CD14-positive monocyte (primary cell): ENCODE measurements at regions not wholly inside any gene's neighbourhood (a gene's known extent, or its start where the extent isn't known, plus 50 kb on each side); places are given as distances from the start of the nearest gene placed in this dataset.

Experiments
- DNase-seq, 3 donors: peaks; one replicate each; pipeline ENCODE4 v3.0.0-alpha.2; 2011 to 2022
- H2AFZ ChIP-seq: 2 replicates; pipeline ENCODE4 v1.6.0; 2012; ENCODE audit warnings: mild to moderate bottlenecking, low read depth, low read length, inconsistent platforms; ENCODE audit not compliant: insufficient read depth, poor library complexity, severe bottlenecking
- H3K27ac ChIP-seq, 2 donors: 1 replicate in 1 of 2; 2 replicates in 1 of 2; pipeline ENCODE4 v1.5.1; 2012 to 2013; ENCODE audit warnings: low read length in 2 of 2, control low read depth in 1 of 2, inconsistent platforms in 1 of 2, low read depth in 1 of 2, mild to moderate bottlenecking in 1 of 2
- H3K27me3 ChIP-seq, 2 donors: one replicate each; pipeline versions ENCODE4 v1.6.0 to v1.6.1; 2011 to 2013; ENCODE audit warnings: low read length in 2 of 2; ENCODE audit not compliant: control insufficient read depth in 2 of 2, insufficient read depth in 2 of 2
- H3K36me3 ChIP-seq, 2 donors: replicated peaks in 1 of 2; 1 replicate in 1 of 2; 2 replicates in 1 of 2; pipeline versions ENCODE4 v1.5.1 to v1.6.1; 2012 to 2013; ENCODE audit warnings: low read length in 2 of 2, control low read depth in 1 of 2, inconsistent platforms in 1 of 2, mild to moderate bottlenecking in 1 of 2; ENCODE audit not compliant: insufficient read depth in 2 of 2, control insufficient read depth in 1 of 2
- H3K4me1 ChIP-seq, 2 donors: 1 replicate in 1 of 2; 2 replicates in 1 of 2; pipeline versions ENCODE4 v1.5.1 to v1.6.1; 2012 to 2013; ENCODE audit warnings: low read length in 2 of 2, control low read depth in 1 of 2, inconsistent platforms in 1 of 2, mild to moderate bottlenecking in 1 of 2, moderate library complexity in 1 of 2; ENCODE audit not compliant: insufficient read depth in 2 of 2, control insufficient read depth in 1 of 2
- H3K4me2 ChIP-seq: replicated peaks from 2 replicates; pipeline ENCODE3; 2012; ENCODE audit warnings: low read length, moderate library complexity, mild to moderate bottlenecking; ENCODE audit not compliant: poor library complexity, severe bottlenecking; ENCODE audit errors: extremely low read depth
- H3K4me3 ChIP-seq, 3 experiments: fragments of 200-600 bp in 1 of 3; sonication (generic) in 1 of 3; replicated peaks in 1 of 3; 1 replicate in 2 of 3; 2 replicates in 1 of 3; pipeline ENCODE4 v1.5.1; 2011 to 2013; ENCODE audit warnings: low read length in 3 of 3, mild to moderate bottlenecking in 3 of 3, control low read depth in 2 of 3, low read depth in 2 of 3, inconsistent platforms in 1 of 3, moderate library complexity in 1 of 3
- H3K79me2 ChIP-seq: 2 replicates; pipeline ENCODE4 v1.6.0; 2012; ENCODE audit warnings: mild to moderate bottlenecking, control low read depth, inconsistent platforms, low read length, moderate library complexity; ENCODE audit not compliant: insufficient read depth
- H3K9ac ChIP-seq: 2 replicates; pipeline ENCODE4 v1.6.0; 2017; ENCODE audit warnings: low read length, mild to moderate bottlenecking; ENCODE audit not compliant: insufficient read depth, poor library complexity, severe bottlenecking
- H3K9me3 ChIP-seq, 2 donors: replicated peaks in 1 of 2; 1 replicate in 1 of 2; 2 replicates in 1 of 2; pipeline versions ENCODE4 v1.5.1 to v1.6.1; 2012 to 2013; ENCODE audit warnings: low read length in 2 of 2, control low read depth in 1 of 2; ENCODE audit not compliant: control insufficient read depth in 1 of 2, insufficient read depth in 1 of 2
- H4K20me1 ChIP-seq: 2 replicates; pipeline ENCODE4 v1.6.0; 2012; ENCODE audit warnings: mild to moderate bottlenecking, low read length, control low read depth, moderate library complexity; ENCODE audit not compliant: insufficient read depth
- H3K27ac Mint-ChIP-seq, 7 donors: one replicate each; pipeline ENCODE4 v1.8.0; 2020; ENCODE audit warnings: mild to moderate bottlenecking in 7 of 7, mixed read lengths in 7 of 7, moderate library complexity in 6 of 7, inconsistent platforms in 2 of 7
- H3K27me3 Mint-ChIP-seq, 3 donors: one replicate each; pipeline ENCODE4 v1.8.0; 2021 to 2022; ENCODE audit warnings: low read depth in 3 of 3, mild to moderate bottlenecking in 3 of 3, mixed read lengths in 3 of 3, moderate library complexity in 3 of 3, inconsistent platforms in 1 of 3
- H3K36me3 Mint-ChIP-seq, 2 donors: one replicate each; pipeline ENCODE4 v1.8.0; 2020; ENCODE audit warnings: mixed read lengths in 2 of 2, inconsistent platforms in 1 of 2, mild to moderate bottlenecking in 1 of 2
- H3K4me1 Mint-ChIP-seq: one replicate; pipeline ENCODE4 v1.8.0; 2020; ENCODE audit warnings: mild to moderate bottlenecking, mixed read lengths
- H3K4me3 Mint-ChIP-seq, 2 donors: one replicate each; pipeline ENCODE4 v1.8.0; 2020; ENCODE audit warnings: mild to moderate bottlenecking in 2 of 2, mixed read lengths in 2 of 2, moderate library complexity in 1 of 2
- H3K9me3 Mint-ChIP-seq, 7 donors: one replicate each; pipeline ENCODE4 v1.8.0; 2020 to 2022; ENCODE audit warnings: mixed read lengths in 7 of 7, mild to moderate bottlenecking in 6 of 7, moderate library complexity in 6 of 7, inconsistent platforms in 2 of 7
- CTCF ChIP-seq: fragments of 200-600 bp; IDR thresholded peaks from one replicate; pipeline ENCODE4 v1.8.0; 2022; ENCODE audit warnings: antibody characterized with exemption, mild to moderate bottlenecking
- WGBS: methylation state at CpG from one replicate; pipeline ENCODE4 v1.1.5; 2013; ENCODE audit warnings: missing lambda C conversion rate; ENCODE audit not compliant: insufficient coverage; 5-methylcytosine and 5-hydroxymethylcytosine counted together
- intact Hi-C, 2 donors: fragments of 100-400 bp; cut with micrococcal nuclease; formaldehyde crosslinking; loops; one replicate each; pipeline versions ENCODE4 v1.15.0 to v1.15.1; 2023

- no peaks in the 10 kb centered on the region for H3K27me3 ChIP-seq
- Mint-ChIP-seq H3K27me3 (no peaks in the 10 kb centered on the region), H3K27ac (no peak overlapping the region), H3K4me1 (no peaks in the 10 kb centered on the region), H3K36me3 (no peaks in the 10 kb centered on the region), H3K4me3 (no peak overlapping the region), H3K9me3 (peaks cover 0 to 2% (median 0%) of the 10 kb centered on the region in 7 donors)
- intact Hi-C loops: no loop called here
- H3K27ac ChIP-seq: no peak overlapping the region
- no peak overlapping the region for H2AFZ ChIP-seq
- no peak overlapping the region for H3K4me3 ChIP-seq
- no peak overlapping the region for H3K9ac ChIP-seq
- H3K79me2 ChIP-seq: no peaks in the 10 kb centered on the region
- no peak for TF ChIP-seq CTCF
- no peaks in the 10 kb centered on the region for H3K4me1 ChIP-seq
- no peak overlapping the region for H3K4me2 ChIP-seq
- no peaks in the 10 kb centered on the region for H4K20me1 ChIP-seq
- H3K36me3 ChIP-seq: no peaks in the 10 kb centered on the region
- WGBS: 100% methylated on average over 1 of the region's 1 CpG
- DNase-seq: no peak
- no peaks in the 10 kb centered on the region for H3K9me3 ChIP-seq
Observed at GRCh38 chr14:43471595-43471994, 1035.5 kb downstream of the FSCB start.

DNA sequence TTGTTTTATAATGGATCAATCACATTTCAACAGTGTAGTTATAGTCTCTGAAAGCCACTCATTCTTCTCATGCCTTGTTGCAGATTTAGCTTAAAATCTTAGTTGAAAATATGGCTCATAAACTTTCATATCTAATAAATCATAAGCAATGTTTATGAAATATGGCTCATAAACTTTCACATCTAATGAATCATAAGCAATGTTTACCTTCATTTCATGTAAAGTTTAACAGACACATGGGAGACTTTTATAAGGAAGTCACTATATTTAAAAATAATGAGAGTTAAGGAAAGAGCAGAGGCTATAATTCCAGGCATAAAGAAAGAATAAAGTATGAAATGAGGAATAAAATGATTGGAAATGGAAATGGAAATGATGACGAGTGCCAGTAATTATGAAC lies 1042.1 kb downstream of the FSCB start:
- Mint-ChIP-seq H3K4me3 (no peak overlapping the region), H3K4me1 (no peaks in the 10 kb centered on the region), H3K27me3 (no peaks in the 10 kb centered on the region), H3K36me3 (no peaks in the 10 kb centered on the region), H3K27ac (no peak overlapping the region), H3K9me3 (peaks cover 0 to 11% (median under 1%) of the 10 kb centered on the region in 7 donors)
- intact Hi-C loops: no loop called here
- Histone ChIP-seq H3K9me3 (no peaks in the 10 kb centered on the region), H4K20me1 (no peaks in the 10 kb centered on the region), H3K9ac (no peak overlapping the region), H3K36me3 (no peaks in the 10 kb centered on the region), H3K27ac (no peak overlapping the region), H3K4me2 (no peak overlapping the region), H2AFZ (no peak overlapping the region), H3K79me2 (no peaks in the 10 kb centered on the region), H3K27me3 (no peaks in the 10 kb centered on the region), H3K4me1 (no peaks in the 10 kb centered on the region), H3K4me3 (no peak overlapping the region)
- DNase-seq: no peak
- WGBS: no CpG with 5 or more reads among the region's 1 CpG
- no peak for TF ChIP-seq CTCF
